Keratinocyte (primary cell): ENCODE measurements at regions not wholly inside any gene's neighbourhood (a gene's known extent, or its start where the extent isn't known, plus 50 kb on each side); places are given as distances from the start of the nearest gene placed in this dataset.

ENCODE experiments used
- EZH2 ChIP-seq: IDR thresholded peaks from one replicate; pipeline ENCODE4 v1.6.1; 2012; ENCODE audit warnings: inconsistent platforms, mild to moderate bottlenecking, low read length, moderate library complexity
- TF ChIP-seq, protein P1 (sequence below), 3 experiments: IDR thresholded peaks in 1 of 3; conservative IDR thresholded peaks in 1 of 3; optimal IDR thresholded peaks in 1 of 3; 2 replicates in 2 of 3; 3 replicates in 1 of 3; pipeline versions ENCODE3 to v1.5.1; 2011; ENCODE audit warnings: low read length in 3 of 3, mild to moderate bottlenecking in 3 of 3, moderate library complexity in 2 of 3, control low read depth in 1 of 3, inconsistent platforms in 1 of 3; ENCODE audit not compliant: insufficient read depth in 2 of 3; ENCODE audit errors: extremely low read depth in 1 of 3

GRCh38 chr21:35367553-35367952 lies 318.5 kb upstream of the RUNX1 start:
- TF ChIP-seq, protein P1, sequence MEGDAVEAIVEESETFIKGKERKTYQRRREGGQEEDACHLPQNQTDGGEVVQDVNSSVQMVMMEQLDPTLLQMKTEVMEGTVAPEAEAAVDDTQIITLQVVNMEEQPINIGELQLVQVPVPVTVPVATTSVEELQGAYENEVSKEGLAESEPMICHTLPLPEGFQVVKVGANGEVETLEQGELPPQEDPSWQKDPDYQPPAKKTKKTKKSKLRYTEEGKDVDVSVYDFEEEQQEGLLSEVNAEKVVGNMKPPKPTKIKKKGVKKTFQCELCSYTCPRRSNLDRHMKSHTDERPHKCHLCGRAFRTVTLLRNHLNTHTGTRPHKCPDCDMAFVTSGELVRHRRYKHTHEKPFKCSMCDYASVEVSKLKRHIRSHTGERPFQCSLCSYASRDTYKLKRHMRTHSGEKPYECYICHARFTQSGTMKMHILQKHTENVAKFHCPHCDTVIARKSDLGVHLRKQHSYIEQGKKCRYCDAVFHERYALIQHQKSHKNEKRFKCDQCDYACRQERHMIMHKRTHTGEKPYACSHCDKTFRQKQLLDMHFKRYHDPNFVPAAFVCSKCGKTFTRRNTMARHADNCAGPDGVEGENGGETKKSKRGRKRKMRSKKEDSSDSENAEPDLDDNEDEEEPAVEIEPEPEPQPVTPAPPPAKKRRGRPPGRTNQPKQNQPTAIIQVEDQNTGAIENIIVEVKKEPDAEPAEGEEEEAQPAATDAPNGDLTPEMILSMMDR (optimal IDR thresholded peaks at IDR 0.05 in 1 of 3, IDR thresholded peaks at IDR 0.05 in 1 of 3, conservative IDR thresholded peaks at IDR 0.05 in 1 of 3; ENCODE audit: extremely low read depth in 1 of 3, insufficient read depth in 2 of 3, low read length in 3 of 3): no peak
- no peak for TF ChIP-seq EZH2
